Stomach (tissue), 8 donors: ENCODE measurements at regions not wholly inside any gene's neighbourhood (a gene's known extent, or its start where the extent isn't known, plus 50 kb on each side); places are given as distances from the start of the nearest gene placed in this dataset.
"Not testable (repeated sequence)": the region's sequence is repeated elsewhere in the genome, so short reads cannot be mapped to it uniquely, and the experiment has no call there.

Experiments
- DNase-seq, 2 donors: peaks; one replicate each; pipeline versions ENCODE4 v3.0.0 to v3.0.0-alpha.2; 2013 to 2019
- H3K27ac ChIP-seq, 5 donors: fragments of 200-600 bp in 4 of 5; sonication (generic) in 4 of 5; one replicate each; pipeline ENCODE4 v1.5.1; 2013 to 2019; ENCODE audit warnings: mild to moderate bottlenecking in 1 of 5, moderate library complexity in 1 of 5
- H3K27me3 ChIP-seq, 3 donors: fragments of 200-600 bp; sonication (generic); one replicate each; pipeline ENCODE4 v1.5.1; 2017 to 2019; ENCODE audit warnings: mixed run types in 1 of 3
- H3K36me3 ChIP-seq, 4 donors: fragments of 200-600 bp; sonication (generic); 1 replicate in 3 of 4; 2 replicates in 1 of 4; pipeline ENCODE4 v1.5.1; 2016 to 2019
- H3K4me1 ChIP-seq, 4 donors: fragments of 200-600 bp; sonication (generic); one replicate each; pipeline ENCODE4 v1.5.1; 2016 to 2019
- H3K4me3 ChIP-seq, 4 donors: fragments of 200-600 bp; sonication (generic) in 3 of 4; one replicate each; pipeline ENCODE4 v1.5.1; 2016 to 2019; ENCODE audit warnings: mild to moderate bottlenecking in 1 of 4
- H3K9me3 ChIP-seq, 4 donors: fragments of 200-600 bp; sonication (generic); one replicate each; pipeline ENCODE4 v1.5.1; 2016 to 2019
- EP300 ChIP-seq: sonication (generic); formaldehyde crosslinking; IDR thresholded peaks from one replicate; pipeline ENCODE4 v1.6.1; 2017; ENCODE audit warnings: antibody characterized with exemption
- POLR2A ChIP-seq, 4 donors: fragments of 450-650 bp; IDR thresholded peaks; one replicate each; pipeline ENCODE4 v1.6.1; 2016; ENCODE audit warnings: antibody characterized with exemption in 4 of 4, control low read depth in 2 of 4, mild to moderate bottlenecking in 1 of 4, moderate library complexity in 1 of 4
- POLR2AphosphoS5 ChIP-seq, 3 donors: sonication (generic); formaldehyde crosslinking; IDR thresholded peaks; one replicate each; pipeline ENCODE4 v1.6.1; 2016; ENCODE audit warnings: antibody characterized with exemption in 3 of 3
- WGBS, 5 donors: extraction: QIAGEN DNeasy Blood & Tissue Kit in 3 of 5; methylation state at CpG; one replicate each; pipeline versions ENCODE4 v1.1.5 to v1.1.7; 2013 to 2018; 5-methylcytosine and 5-hydroxymethylcytosine counted together
- intact Hi-C: fragments of 100-400 bp; cut with DNase I; formaldehyde crosslinking; loops from one replicate; pipeline ENCODE4 v1.15.1; 2023; ENCODE audit warnings: low total_unique reads
- TF ChIP-seq, protein P1 (sequence below), 7 experiments: fragments of 450-650 bp in 4 of 7; fragments of 200-600 bp in 3 of 7; sonication (generic) in 3 of 7; IDR thresholded peaks; one replicate each; pipeline ENCODE4 v1.5.1; 2016 to 2019; ENCODE audit warnings: antibody characterized with exemption in 7 of 7, control low read depth in 2 of 7, mild to moderate bottlenecking in 1 of 7
- donor health status: healthy with polysubstance abuse.
- donor health status: Bipolar disorder and iron deficiency.
- donor health status: healthy.

GRCh38 chr6:85913001-85913400 lies 270.3 kb upstream of the SYNCRIP start:
- H3K27ac ChIP-seq: no peak overlapping the region

GRCh38 chr6:85912582-85912981 lies 269.9 kb upstream of the SYNCRIP start:
- Histone ChIP-seq H3K4me1 (no peaks in the 10 kb centered on the region), H3K9me3 (peaks cover 0 to 6% (median 0%) of the 10 kb centered on the region in 4 donors), H3K27me3 (no peaks in the 10 kb centered on the region), H3K36me3 (no peaks in the 10 kb centered on the region), H3K4me3 (no peak overlapping the region), H3K27ac (no peak overlapping the region)
- intact Hi-C loops: no loop called here
- WGBS, 5 donors: 42 to 61% (median 54%) methylated on average over 3 of the region's 3 CpGs
- TF ChIP-seq POLR2A (IDR thresholded peaks at IDR 0.05) (no peak), POLR2AphosphoS5 (IDR thresholded peaks at IDR 0.05) (no peak), EP300 (no peak)
- TF ChIP-seq, protein P1, sequence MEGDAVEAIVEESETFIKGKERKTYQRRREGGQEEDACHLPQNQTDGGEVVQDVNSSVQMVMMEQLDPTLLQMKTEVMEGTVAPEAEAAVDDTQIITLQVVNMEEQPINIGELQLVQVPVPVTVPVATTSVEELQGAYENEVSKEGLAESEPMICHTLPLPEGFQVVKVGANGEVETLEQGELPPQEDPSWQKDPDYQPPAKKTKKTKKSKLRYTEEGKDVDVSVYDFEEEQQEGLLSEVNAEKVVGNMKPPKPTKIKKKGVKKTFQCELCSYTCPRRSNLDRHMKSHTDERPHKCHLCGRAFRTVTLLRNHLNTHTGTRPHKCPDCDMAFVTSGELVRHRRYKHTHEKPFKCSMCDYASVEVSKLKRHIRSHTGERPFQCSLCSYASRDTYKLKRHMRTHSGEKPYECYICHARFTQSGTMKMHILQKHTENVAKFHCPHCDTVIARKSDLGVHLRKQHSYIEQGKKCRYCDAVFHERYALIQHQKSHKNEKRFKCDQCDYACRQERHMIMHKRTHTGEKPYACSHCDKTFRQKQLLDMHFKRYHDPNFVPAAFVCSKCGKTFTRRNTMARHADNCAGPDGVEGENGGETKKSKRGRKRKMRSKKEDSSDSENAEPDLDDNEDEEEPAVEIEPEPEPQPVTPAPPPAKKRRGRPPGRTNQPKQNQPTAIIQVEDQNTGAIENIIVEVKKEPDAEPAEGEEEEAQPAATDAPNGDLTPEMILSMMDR (IDR thresholded peaks at IDR 0.05): no peak
- DNase-seq: no peak

More at GRCh38 chr6:85913001-85913400, 270.3 kb upstream of the SYNCRIP start:
- 74 to 87% (median 82%) methylated on average over 2 of the region's 2 CpGs for WGBS, 5 donors
- H3K9me3 ChIP-seq: peaks cover 0 to 6% (median 0%) of the 10 kb centered on the region in 4 donors
- H3K27me3 ChIP-seq: no peaks in the 10 kb centered on the region
- TF ChIP-seq, protein P1 (IDR thresholded peaks at IDR 0.05): no peak
- TF ChIP-seq POLR2A (IDR thresholded peaks at IDR 0.05): no peak
- TF ChIP-seq POLR2AphosphoS5 (IDR thresholded peaks at IDR 0.05): no peak
- TF ChIP-seq EP300: no peak
- H3K4me3 ChIP-seq: no peak overlapping the region
- H3K4me1 ChIP-seq: no peaks in the 10 kb centered on the region
- no peak for DNase-seq
- no peaks in the 10 kb centered on the region for H3K36me3 ChIP-seq
- intact Hi-C loops: no loop called here

DNA sequence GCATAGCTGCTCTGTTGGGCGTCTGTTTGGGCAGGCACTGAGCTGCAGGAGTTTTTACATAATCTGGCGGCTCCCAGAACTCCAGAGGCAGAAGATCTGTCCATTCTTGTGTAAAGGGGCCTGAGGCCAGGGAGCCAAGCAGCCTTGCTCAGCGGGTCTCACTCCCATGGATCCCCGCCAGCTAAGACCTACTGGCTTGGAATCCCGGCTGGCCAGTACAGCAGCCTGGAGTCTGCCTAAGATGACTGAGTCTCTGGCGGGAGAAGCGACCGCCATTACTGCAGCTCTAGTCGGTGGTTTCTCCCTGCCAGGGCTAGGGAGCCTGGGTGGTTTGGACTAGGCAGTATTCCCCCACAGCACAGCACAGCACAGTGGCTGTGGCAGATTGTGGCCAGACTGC lies 268.4 kb upstream of the SYNCRIP start:
- Histone ChIP-seq H3K36me3 (no peaks in the 10 kb centered on the region), H3K27me3 (no peaks in the 10 kb centered on the region), H3K4me3 (no peak overlapping the region), H3K4me1 (no peaks in the 10 kb centered on the region), H3K27ac (no peak overlapping the region), H3K9me3 (peaks cover 0 to 6% (median 0%) of the 10 kb centered on the region in 4 donors)
- WGBS, 5 donors: 87 to 93% (median 89%) methylated on average over 5 to 9 of the region's 9 CpGs
- TF ChIP-seq, protein P1 (IDR thresholded peaks at IDR 0.05): no peak
- no peak for TF ChIP-seq POLR2AphosphoS5 (IDR thresholded peaks at IDR 0.05)
- TF ChIP-seq EP300: no peak
- TF ChIP-seq POLR2A (IDR thresholded peaks at IDR 0.05): no peak
- intact Hi-C loops: no loop called here
- DNase-seq: no peak

DNA sequence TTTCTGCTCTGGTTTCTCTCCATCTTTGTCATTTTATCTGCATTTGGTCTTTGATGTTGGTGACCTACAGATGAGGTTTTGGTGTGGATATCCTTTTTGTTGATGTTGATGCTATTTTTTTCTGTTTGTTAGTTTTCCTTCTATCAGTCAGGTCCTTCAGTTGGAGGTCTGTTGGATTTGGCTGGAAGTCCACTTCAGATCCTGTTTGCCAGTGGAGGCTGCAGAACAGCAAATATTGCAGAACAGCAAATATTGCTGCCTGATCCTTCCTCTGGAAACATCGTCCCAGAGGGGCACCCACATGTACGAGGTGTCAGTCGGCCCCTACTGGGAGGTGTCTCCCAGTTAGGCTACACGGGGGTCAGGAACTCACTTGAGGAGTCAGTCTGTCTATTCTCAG lies 265.4 kb upstream of the SYNCRIP start:
- H3K27ac ChIP-seq, H3K4me3 ChIP-seq, H3K9me3 ChIP-seq, intact Hi-C loops, H3K27me3 ChIP-seq, DNase-seq, H3K36me3 ChIP-seq, H3K4me1 ChIP-seq: not testable (repeated sequence)
- 53 to 79% (median 70%) methylated on average over 4 of the region's 4 CpGs for WGBS, 5 donors

GRCh38 chr6:85892346-85892745 lies 249.7 kb upstream of the SYNCRIP start:
- WGBS, 5 donors: 29 to 63% (median 43%) methylated on average over 2 to 3 of the region's 3 CpGs
- H3K4me3 ChIP-seq: no peak overlapping the region
- intact Hi-C loops: no loop called here
- H3K36me3 ChIP-seq: no peaks in the 10 kb centered on the region
- TF ChIP-seq POLR2A (IDR thresholded peaks at IDR 0.05) (no peak), POLR2AphosphoS5 (IDR thresholded peaks at IDR 0.05) (no peak), EP300 (no peak)
- TF ChIP-seq, protein P1 (IDR thresholded peaks at IDR 0.05): no peak
- H3K27ac ChIP-seq: no peak overlapping the region
- H3K9me3 ChIP-seq: peaks cover 0 to 27% (median 12%) of the 10 kb centered on the region in 4 donors
- DNase-seq: no peak
- H3K4me1 ChIP-seq: no peaks in the 10 kb centered on the region
- H3K27me3 ChIP-seq: no peaks in the 10 kb centered on the region
